ENCODE measurements at regions not wholly inside any gene's neighbourhood (a gene's known extent, or its start where the extent isn't known, plus 50 kb on each side); places are given as distances from the start of the nearest gene placed in this dataset.

- DNase-seq (ENCODE audit: low read depth in 2 of 2) = no peak
Observed at GRCh38 chr7:155921086-155921803, 109.0 kb upstream of the SHH start.

DNA sequence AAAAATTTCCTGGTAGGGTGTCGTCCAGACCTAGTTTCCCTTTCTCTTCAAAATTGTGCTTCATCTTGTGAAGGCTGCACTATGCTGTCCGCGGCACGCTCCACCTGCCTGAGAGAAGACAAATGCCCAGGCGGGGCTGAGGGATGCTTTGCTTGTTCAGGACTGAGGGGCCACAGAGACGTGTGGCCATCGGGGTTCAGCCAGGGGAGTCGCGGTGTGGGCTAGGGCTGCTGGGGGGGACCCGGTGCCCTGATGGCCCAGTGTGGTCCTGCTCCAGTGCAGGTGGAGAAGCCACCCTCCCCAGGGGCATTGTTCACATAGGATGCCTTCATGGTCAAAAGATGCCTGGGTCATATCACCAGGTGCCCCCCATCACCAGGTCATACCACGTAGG lies 107.8 kb upstream of the SHH start:
- DNase-seq (ENCODE audit: low read depth in 2 of 2) = no peak

DNA sequence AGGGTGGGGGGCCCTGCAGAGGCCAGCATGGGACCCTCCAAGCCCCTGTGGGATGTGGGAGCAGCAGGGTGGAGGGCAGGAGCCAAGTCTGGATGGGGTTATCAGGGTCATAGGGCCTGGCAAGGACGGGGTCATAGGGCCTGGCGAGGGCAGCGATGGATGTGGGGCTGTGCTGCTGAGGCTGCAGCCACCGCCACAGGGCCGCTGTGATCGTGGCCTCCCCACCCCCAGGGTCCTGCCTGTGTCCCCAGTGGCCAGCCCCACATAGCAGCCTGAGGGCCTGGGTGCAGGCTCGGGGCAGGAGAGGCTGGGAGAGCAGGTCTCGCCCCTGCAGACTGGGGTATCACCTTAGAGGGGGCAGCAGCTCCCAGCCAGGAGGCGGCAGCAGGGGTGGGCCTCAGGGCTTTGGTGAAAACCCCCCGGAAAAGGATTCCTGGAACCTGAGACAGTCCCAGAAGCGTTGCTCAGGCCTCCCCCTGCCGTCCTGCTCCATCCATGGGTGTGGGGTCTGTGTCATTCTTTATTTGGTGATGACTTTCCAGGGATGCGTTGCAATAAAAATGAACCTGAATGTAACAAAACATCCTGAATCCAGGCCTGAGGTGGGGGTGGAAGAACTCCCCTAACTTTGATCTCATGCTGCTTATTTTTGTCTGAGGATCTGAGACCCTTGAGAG lies 107.3 kb upstream of the SHH start:
- no peak for DNase-seq (ENCODE audit: low read depth in 2 of 2)

- DNase-seq (ENCODE audit: low read depth in 2 of 2) = no peak
Observed at GRCh38 chr7:155918720-155919390, 106.6 kb upstream of the SHH start.

DNA sequence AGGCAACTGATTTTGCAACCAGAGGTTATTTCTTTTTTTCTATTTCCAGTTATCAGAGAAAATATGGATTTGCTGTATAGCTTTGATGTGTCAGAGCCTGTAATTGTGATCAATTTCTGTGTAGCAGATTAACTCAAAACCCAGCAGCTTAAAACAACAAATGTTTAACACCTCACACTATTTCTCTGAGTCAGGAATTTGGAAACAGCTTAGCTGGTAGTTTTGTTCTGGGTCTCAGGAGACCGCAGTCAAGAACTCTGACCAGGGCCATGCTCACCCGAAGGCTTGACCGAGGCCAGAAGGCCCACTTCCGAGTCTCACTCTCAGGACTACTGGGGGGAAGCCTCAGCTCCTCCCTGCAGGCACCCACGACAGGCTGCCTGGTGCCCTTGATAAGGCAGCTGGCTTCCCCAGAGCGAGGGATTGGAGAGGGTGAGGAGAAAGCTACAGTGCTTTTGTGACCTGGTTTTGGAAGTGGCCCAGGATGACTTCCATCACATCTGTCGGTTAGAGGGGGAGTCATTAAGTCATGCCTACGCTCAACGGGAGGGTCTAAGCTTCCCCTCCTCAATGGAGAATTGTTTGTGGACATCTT lies 105.7 kb upstream of the SHH start:
- no peak for DNase-seq (ENCODE audit: low read depth in 2 of 2)

DNA sequence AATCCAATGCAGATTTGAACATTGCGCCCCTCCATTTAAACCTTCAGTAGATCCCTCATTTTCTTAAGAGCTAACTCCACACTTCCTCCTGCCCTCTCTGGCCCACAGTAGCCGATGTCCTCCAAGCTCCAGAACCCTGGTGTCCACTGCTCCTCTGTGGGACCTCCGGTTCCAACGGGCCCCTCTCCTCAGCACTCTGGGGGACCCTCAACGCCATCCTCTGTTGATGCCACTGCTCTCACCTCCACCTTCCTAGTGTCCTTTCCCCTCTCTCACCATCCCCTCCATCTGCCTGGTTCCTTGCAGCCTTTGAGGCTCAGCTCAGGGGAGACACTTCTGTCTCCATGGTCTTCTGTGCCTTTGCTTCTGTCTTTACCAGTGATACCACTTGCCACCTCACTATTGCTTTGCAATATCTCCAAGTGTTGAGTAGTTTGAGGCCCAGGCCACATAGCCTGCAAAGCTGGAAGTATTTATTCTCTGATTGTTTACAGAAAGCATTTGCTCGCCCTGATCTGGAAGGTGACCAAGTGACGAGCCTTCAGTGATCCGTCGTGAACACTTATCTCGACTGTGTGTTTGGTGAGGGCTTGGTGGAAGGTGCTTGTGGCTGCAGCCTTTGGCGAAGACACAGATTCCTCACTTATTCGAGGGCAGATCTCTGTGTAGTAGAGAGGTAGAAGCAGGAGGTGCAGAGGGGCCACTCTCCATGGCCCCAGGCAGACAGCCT lies 104.8 kb upstream of the SHH start:
- no peak for DNase-seq (ENCODE audit: low read depth in 2 of 2)

- DNase-seq (ENCODE audit: low read depth in 2 of 2) = no peak
Observed at GRCh38 chr7:155914341-155914740, 102.1 kb upstream of the SHH start.

- DNase-seq (ENCODE audit: low read depth in 2 of 2) = no peak
Observed at GRCh38 chr7:155913719-155914118, 101.5 kb upstream of the SHH start.

DNA sequence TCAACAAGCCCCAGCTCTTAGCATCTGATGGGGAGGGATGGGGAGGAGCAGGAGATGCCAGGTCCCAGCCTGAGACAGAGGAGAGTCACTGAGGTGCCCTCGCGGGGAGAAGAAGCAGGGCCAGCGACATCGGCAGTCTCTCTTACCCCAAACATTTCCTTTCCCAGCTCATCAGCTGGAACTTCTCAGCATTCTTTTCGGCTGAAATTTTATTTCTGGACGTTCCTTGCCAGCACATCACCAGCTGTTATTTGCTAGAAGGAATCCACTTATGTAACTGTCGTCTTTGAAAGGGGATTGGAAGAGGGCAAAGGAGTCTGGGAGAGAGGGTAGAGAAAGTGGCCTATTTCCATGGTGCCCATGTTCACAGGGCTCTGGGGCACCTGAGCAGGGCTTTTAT lies 101.0 kb upstream of the SHH start:
- no peak for DNase-seq (ENCODE audit: low read depth in 2 of 2)

DNA sequence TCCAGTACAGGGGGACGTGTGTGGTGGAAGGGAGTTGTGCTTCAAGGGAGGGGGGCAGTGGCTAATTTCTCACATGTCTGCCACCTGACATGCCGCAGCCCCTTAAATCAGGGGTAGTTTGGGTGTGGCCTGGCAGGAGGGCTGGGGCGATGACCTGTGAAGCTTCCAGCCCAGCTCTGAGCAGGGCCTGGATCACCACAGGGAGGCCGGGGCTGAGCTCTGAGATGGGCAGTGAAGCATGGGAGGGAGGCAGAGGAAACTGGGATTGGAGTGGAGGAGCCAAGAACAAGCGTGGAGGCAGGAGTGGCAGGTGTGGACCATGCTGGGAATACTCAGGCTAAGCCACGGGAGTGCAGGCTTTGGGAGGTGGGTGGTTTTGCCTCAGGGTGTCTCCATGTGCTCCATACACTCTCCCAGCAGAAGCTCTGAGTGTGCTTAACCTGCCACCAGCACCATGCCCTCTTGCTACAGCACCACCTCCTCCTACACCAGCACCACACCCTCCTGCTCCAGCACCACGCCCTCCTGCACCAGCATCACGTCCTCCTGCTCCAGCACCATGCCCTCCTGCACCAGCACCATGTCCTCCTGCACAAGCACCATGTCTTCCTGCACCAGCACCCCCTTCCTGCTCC lies 99.3 kb upstream of the SHH start:
- DNase-seq (ENCODE audit: low read depth in 2 of 2) = no peak

DNA sequence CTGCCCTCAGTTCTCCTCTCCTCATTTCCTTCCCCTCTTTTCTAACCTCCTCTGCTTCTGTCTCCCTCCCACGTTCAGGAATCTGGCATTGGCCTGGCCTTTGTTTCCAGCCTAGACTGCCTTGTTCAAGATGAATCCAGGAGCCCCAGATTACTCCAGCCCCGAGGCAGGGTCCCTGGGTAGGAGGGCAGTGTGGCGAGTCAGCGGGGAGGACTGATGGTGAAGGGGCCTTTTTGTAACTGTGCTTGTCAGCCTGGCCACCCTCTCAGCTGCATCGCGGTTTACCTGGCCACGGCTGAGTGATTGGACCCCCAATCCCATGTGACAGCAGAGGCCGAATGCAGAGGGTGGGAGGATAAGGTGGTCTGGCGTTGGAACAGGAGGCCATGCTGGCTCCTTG lies 96.1 kb upstream of the SHH start:
- DNase-seq (ENCODE audit: low read depth in 2 of 2) = no peak

- DNase-seq (ENCODE audit: low read depth in 2 of 2) = no peak
Observed at GRCh38 chr7:155907450-155908200, 95.4 kb upstream of the SHH start.

GRCh38 chr7:155901176-155901575 lies 88.9 kb upstream of the SHH start:
- DNase-seq (ENCODE audit: low read depth in 2 of 2) = no peak

DNA sequence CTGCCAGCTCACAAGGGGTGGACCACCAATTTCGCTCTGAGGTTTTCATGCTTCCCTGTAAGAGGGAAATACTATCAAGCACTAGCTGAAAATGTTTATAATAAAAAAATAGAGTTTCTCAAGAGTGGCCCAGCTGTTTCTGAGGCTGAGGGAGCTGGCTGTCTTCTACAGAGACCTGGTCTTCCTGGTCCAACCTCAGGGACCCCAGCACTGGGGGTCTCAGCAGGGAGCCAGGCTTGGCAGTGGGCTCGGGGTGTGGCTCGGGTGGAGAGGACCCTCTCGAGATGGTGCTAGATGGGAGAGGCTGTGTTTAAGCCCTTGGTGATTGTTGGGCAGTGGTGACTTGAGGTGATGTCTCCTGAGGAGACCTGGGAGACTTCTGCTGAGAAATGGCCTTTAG lies 87.3 kb upstream of the SHH start:
- no peak for DNase-seq (ENCODE audit: low read depth in 2 of 2)

DNA sequence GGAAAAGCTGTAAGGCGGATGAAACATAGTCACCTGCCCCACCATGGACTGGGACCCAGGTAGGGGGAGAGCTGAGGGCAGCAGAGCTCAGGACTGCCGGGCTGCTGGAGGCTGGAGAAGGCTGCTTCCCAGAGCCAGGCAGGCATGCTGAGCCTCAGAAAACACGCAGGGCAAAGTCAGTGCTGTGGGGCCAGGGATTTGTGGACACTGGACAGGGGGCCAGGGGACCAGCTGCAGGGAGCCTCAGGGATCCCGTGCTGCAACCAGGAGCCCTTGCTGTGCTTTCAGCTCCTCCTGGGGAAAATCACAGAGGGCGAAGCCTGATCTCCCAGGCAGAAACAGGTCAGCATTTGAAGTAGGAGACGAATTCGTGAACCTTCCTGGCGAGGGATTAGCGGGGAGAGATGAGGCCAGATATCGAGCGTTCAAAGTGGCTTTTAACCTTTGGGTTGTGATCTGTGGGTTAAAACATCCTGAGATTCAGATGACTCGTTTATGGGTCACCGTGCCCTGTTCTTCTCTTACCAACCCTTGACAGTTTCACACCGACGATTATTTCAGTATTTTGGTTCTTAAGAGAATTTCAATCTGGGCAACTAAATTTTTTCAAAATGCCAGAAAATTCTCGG lies 85.6 kb upstream of the SHH start:
- no peak for DNase-seq (ENCODE audit: low read depth in 2 of 2)

- no peak for DNase-seq (ENCODE audit: low read depth in 2 of 2)
Observed at GRCh38 chr7:155896531-155897263, 84.4 kb upstream of the SHH start.

DNA sequence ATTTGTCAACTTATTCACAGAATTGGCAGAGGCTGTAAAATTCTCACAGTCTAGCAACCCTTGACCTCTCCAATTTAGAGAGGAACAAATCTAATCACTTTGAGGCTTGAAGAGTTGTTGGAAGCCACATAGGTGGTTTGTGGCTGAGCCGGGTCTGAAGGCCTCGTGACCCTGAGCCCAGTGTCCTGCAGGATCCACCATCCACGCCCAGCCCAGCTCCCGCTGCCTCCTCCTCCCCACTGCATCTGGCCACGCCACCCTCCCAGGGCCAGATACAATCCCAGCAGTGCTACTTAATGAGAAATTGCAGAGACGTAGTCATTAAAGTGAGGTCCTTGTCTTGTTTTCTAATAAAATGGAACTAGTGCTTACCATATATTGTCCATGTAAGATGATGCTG lies 81.4 kb upstream of the SHH start:
- DNase-seq (ENCODE audit: low read depth in 2 of 2) = no peak

- no peak for DNase-seq (ENCODE audit: low read depth in 2 of 2)
Observed at GRCh38 chr7:155893176-155893575, 80.9 kb upstream of the SHH start.

GRCh38 chr7:155889636-155890511 lies 77.6 kb upstream of the SHH start:
- DNase-seq (ENCODE audit: low read depth in 2 of 2) = no peak

Measured in stimulated activated CD4-positive, alpha-beta T cell treated with anti-CD3 and anti-CD28 coated beads, Interleukin-15, amount 100 ng/mL, for 48 hours (primary cell).